ENCODE measurements at regions not wholly inside any gene's neighbourhood (a gene's known extent, or its start where the extent isn't known, plus 50 kb on each side); places are given as distances from the start of the nearest gene placed in this dataset.
A peak's percentile ranks its signal among the peaks of the same experiment; 100 is the strongest.

DNA sequence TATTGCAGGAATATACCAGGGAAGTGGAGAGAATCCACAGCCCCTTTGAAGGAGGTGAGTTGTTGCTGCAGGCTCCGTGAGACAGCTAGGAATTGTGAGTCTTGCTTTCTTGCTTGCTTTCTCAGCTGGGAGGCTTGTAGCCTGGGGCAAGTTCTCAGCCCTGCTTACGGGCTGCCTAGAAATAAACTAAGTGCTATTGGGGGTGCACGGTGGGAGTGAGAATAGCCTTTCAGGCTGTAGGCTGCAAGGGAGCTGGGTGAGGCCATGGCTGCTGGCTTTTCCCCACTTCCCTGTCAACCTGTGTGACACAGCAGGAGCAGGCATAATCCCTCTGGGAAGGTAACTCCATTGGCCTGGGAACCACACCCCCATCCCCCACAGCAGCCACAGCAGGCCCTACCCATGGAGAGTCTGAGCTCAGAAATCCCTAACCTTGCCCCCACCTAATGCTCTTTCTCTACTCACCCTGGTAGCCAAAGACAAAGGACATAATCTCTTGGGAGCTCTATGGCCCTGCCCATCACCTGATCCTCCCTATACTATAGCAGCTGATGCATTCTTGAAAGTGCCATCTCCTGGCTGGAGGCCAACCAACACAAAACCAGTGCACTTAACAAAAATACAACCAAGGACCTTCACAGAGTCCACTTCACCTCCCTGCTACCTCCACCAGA lies 113.0 kb downstream of the MMRN1 start:
- ATAC-seq = no peak
- no peak for TF ChIP-seq TCF4 (CRISPR knock-in tag; IDR thresholded peaks at IDR 0.05; ENCODE audit: borderline replicate concordance)
- TF ChIP-seq SNAI2 (CRISPR knock-in tag; IDR thresholded peaks at IDR 0.05) = no peak
- no peak for TF ChIP-seq ZNF70 (CRISPR knock-in tag; IDR thresholded peaks at IDR 0.05)
- TF ChIP-seq BACH2 (CRISPR knock-in tag; IDR thresholded peaks at IDR 0.05; ENCODE audit: borderline replicate concordance) = no peak
- no peak for TF ChIP-seq ESRRG (CRISPR knock-in tag; IDR thresholded peaks at IDR 0.05)
- TF ChIP-seq CSDC2 (CRISPR knock-in tag; IDR thresholded peaks at IDR 0.05) = no peak
- TF ChIP-seq, protein P1, sequence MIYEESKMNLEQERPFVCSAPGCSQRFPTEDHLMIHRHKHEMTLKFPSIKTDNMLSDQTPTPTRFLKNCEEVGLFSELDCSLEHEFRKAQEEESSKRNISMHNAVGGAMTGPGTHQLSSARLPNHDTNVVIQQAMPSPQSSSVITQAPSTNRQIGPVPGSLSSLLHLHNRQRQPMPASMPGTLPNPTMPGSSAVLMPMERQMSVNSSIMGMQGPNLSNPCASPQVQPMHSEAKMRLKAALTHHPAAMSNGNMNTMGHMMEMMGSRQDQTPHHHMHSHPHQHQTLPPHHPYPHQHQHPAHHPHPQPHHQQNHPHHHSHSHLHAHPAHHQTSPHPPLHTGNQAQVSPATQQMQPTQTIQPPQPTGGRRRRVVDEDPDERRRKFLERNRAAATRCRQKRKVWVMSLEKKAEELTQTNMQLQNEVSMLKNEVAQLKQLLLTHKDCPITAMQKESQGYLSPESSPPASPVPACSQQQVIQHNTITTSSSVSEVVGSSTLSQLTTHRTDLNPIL (CRISPR knock-in tag; IDR thresholded peaks at IDR 0.05; ENCODE audit: low read depth) = no peak
- TF ChIP-seq PPARA (CRISPR knock-in tag; IDR thresholded peaks at IDR 0.05; ENCODE audit: borderline replicate concordance) = no peak
- no peak for TF ChIP-seq TSHZ2 (CRISPR knock-in tag; IDR thresholded peaks at IDR 0.05)
- TF ChIP-seq ZC3H10 (CRISPR knock-in tag; IDR thresholded peaks at IDR 0.05) = no peak
- TF ChIP-seq ZFP3 (CRISPR knock-in tag; IDR thresholded peaks at IDR 0.05) = no peak
- TF ChIP-seq, protein P2, sequence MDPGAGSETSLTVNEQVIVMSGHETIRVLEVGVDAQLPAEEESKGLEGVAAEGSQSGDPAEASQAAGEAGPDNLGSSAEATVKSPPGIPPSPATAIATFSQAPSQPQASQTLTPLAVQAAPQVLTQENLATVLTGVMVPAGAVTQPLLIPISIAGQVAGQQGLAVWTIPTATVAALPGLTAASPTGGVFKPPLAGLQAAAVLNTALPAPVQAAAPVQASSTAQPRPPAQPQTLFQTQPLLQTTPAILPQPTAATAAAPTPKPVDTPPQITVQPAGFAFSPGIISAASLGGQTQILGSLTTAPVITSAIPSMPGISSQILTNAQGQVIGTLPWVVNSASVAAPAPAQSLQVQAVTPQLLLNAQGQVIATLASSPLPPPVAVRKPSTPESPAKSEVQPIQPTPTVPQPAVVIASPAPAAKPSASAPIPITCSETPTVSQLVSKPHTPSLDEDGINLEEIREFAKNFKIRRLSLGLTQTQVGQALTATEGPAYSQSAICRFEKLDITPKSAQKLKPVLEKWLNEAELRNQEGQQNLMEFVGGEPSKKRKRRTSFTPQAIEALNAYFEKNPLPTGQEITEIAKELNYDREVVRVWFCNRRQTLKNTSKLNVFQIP (CRISPR knock-in tag; IDR thresholded peaks at IDR 0.05; ENCODE audit: borderline replicate concordance, low read depth) = no peak
- no peak for TF ChIP-seq ZNF8 (CRISPR knock-in tag; IDR thresholded peaks at IDR 0.05)
- no peak for TF ChIP-seq TOX (CRISPR knock-in tag; IDR thresholded peaks at IDR 0.05; ENCODE audit: borderline replicate concordance)

DNA sequence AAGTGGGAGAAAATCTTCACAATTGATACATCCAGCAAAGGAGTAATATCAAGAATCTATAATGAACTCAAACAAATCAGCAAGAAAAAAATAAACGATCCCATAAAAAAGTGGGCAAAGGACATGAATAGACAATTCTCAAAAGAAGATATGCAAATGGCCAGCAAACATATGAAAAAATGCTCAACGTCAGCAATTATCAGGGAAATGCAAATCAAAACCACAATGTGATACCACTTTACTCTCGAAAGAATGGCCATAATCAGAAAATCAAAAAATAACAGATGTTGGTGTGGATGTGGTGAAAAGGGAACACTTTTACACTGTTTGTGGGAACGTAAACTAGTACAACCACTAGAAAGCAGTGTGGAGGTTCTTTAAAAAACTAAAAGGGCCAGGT lies 114.3 kb upstream of the CCSER1 start:
- no peak for ATAC-seq
- TF ChIP-seq, protein P1 (CRISPR knock-in tag; IDR thresholded peaks at IDR 0.05; ENCODE audit: low read depth) = no peak
- TF ChIP-seq RARB (CRISPR knock-in tag; IDR thresholded peaks at IDR 0.05) = no peak

DNA sequence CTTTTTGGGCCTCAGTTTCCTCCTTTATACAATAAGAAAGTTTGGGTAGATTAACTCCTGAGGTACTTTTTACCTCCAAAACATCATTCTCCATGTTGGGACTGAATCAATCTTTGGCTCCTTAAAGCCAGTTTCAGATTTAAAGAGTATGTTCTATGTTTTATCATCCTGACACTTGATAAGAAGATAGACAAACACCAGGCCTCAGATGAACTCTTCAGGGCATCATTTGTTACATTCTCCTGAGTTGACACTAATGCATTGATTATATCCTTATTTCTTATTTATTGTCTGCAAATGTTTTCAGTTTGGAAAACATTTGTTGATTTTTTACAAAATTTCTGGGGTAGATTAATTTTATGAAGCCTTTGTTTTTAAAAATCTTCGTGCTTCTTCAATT lies 102.7 kb upstream of the CCSER1 start:
- TF ChIP-seq ZNF8 (CRISPR knock-in tag; IDR thresholded peaks at IDR 0.05) = no peak
- TF ChIP-seq ISL1 (CRISPR knock-in tag; IDR thresholded peaks at IDR 0.05) = 0 out of 2 replicates have a peak, but pooled peaks have one; percentile 9
- 0 out of 2 replicates have a peak, but pooled peaks have one; percentile 40 for TF ChIP-seq TCF4 (CRISPR knock-in tag; IDR thresholded peaks at IDR 0.05; ENCODE audit: borderline replicate concordance)
- ATAC-seq = no peak

- no peak for ATAC-seq
- TF ChIP-seq, protein P1 (CRISPR knock-in tag; IDR thresholded peaks at IDR 0.05; ENCODE audit: low read depth) = no peak
These were observed 101.9 kb upstream of the CCSER1 start for GRCh38 chr4:90025248-90025647.

GRCh38 chr4:90027565-90027964 lies 99.6 kb upstream of the CCSER1 start:
- no peak for ATAC-seq
- TF ChIP-seq ISL1 (CRISPR knock-in tag; IDR thresholded peaks at IDR 0.05) = no peak
- TF ChIP-seq, protein P2 (CRISPR knock-in tag; IDR thresholded peaks at IDR 0.05; ENCODE audit: borderline replicate concordance, low read depth) = no peak
- no peak for TF ChIP-seq OSR1 (CRISPR knock-in tag; IDR thresholded peaks at IDR 0.05)
- TF ChIP-seq ZNF565 (CRISPR knock-in tag; conservative IDR thresholded peaks at IDR 0.05; ENCODE audit: low read depth) = no peak
- TF ChIP-seq PPARA (CRISPR knock-in tag; IDR thresholded peaks at IDR 0.05; ENCODE audit: borderline replicate concordance) = no peak
- no peak for TF ChIP-seq TSHZ2 (CRISPR knock-in tag; IDR thresholded peaks at IDR 0.05)
- TF ChIP-seq ZNF8 (CRISPR knock-in tag; IDR thresholded peaks at IDR 0.05) = no peak
